T-helper 2 cell (primary cell): ENCODE measurements at regions not wholly inside any gene's neighbourhood (a gene's known extent, or its start where the extent isn't known, plus 50 kb on each side); places are given as distances from the start of the nearest gene placed in this dataset.
A peak's percentile ranks its signal among the peaks of the same experiment; 100 is the strongest.
"Not testable (repeated sequence)": the region's sequence is repeated elsewhere in the genome, so short reads cannot be mapped to it uniquely, and the experiment has no call there.

Experiments
- DNase-seq, 5 experiments: peaks; one replicate each; pipeline versions ENCODE4 v3.0.0 to v3.0.0-alpha.2; 2012 to 2022

DNA sequence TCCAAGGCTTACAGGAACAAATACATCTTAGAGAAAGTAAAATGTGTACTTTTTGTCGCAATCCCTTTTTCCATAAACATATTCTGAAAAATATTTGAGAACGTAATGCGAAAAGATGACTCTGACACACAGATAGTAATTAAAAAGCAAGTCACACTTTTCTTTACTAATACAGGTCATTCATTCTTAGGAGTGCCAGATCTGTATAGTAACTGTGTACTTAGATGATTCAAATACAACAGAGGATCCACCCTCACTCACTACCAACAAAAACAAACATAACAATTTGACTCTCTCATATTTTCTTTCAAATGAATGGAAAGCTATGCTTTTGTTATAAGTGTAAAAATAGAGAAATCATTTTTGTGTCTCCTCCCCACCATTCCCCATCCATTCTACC lies 795.4 kb downstream of the SLC6A15 start:
- no peak for DNase-seq

DNA sequence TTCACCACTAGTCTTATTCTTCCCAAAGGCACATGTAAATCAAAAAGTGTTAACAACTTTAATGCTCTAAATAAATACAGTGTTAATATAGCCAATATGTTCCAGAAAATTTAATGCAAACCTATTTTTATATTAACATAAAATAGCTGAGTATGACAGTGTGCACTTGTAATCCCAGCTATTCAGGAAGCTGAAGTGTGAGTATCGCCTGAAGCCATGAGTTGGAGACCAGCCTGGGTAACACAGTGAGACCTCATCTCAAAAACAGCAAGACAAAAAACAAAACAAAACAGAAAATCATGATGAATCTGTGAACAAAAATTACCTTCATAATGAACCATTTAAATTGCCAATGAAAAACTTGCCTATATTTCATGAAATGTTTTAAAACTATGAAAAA lies 798.9 kb downstream of the SLC6A15 start:
- no peak for DNase-seq

DNA sequence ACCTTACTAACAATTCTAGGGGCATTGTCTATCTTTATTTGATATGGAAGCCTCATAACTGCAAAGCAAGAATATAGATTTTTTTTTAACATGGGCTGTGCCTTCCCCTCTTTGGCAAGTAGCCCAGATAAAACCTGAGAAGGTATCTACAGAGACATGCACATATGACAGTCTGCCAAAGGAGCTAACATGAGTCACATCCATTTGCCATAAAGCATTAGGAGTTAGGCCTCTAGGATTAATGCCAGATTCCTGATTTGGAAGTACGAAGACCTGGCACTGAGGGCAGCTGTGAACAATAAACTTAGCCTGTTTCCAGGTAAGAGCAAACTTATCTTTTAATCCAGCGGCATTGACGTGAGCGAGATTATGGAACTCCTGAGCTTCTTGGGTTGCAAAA lies 808.7 kb downstream of the SLC6A15 start:
- DNase-seq: not testable (repeated sequence)

GRCh38 chr12:84101963-84102362 lies 810.6 kb downstream of the SLC6A15 start:
- DNase-seq: not testable (repeated sequence)

GRCh38 chr12:84099591-84099990 lies 813.0 kb downstream of the SLC6A15 start:
- peak in 1 of 5 experiments; percentile 4 for DNase-seq

GRCh38 chr12:84091651-84092050 lies 820.9 kb downstream of the SLC6A15 start:
- DNase-seq: no peak

DNA sequence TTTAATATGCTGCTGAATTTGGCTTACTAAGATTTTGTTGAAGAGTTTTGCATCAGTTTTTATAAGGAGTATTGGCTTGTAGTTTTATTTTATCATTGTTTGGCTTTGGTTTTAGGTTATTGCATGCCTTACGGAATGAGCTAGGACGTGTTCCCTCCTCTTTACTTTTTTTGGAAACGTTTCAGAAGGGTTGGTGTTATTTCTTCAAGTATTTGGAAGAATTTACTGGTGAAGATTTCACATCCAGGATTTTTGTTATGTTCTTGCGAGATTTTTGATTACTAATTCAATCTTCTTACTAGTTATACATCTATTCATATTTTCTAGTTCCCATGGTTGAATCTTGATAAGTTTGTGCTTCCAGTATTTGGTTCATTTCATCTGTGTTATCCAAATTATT lies 823.2 kb downstream of the SLC6A15 start:
- no peak for DNase-seq

- no peak for DNase-seq
Measured at GRCh38 chr12:84085046-84085445, 827.6 kb downstream of the SLC6A15 start.

- DNase-seq: no peak
Measured at GRCh38 chr12:84079626-84080025, 833.0 kb downstream of the SLC6A15 start.

- DNase-seq: no peak
Measured at GRCh38 chr12:84077679-84078078, 834.9 kb downstream of the SLC6A15 start.

- DNase-seq: no peak
Measured at GRCh38 chr12:84075991-84076390, 836.6 kb downstream of the SLC6A15 start.

DNA sequence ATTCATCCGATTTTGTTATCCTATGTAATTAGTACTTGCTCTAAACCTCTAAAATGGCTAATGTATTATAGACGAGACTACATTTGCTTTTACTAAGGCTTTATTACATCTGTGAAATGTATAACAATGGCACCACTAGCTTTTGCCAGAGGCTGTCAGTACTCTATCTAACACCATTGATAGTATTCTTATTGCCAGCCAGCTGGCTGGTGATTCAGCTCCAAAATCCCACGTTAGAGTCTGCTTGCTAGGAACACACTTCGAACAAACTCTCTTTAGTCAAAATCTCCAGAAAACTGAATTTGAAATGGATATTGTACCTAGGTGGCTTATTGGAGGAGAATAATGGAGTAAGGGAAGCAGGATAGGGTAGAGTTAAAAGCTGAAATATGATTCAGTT lies 839.2 kb downstream of the SLC6A15 start:
- no peak for DNase-seq

DNA sequence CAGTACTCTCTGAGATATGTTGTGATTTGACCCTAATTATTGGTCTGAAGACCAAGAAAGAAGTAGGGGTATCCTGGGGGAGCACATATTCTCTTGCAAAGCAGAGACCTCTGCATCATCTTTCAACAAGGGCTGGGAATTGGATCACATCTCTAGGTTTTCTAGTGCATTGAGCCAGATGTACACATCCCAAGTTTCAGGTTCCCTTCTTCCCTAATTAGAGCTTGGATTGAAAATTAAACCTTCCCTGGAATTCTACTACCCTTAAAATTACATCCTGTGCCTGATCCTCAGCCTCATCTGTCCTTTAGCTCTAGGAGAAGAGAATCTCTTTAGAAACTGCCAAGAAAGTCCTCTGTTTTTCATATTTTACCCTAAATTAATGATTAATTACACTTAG lies 839.6 kb downstream of the SLC6A15 start:
- no peak for DNase-seq

- DNase-seq: no peak
Measured at GRCh38 chr12:84070292-84070691, 842.3 kb downstream of the SLC6A15 start.

DNA sequence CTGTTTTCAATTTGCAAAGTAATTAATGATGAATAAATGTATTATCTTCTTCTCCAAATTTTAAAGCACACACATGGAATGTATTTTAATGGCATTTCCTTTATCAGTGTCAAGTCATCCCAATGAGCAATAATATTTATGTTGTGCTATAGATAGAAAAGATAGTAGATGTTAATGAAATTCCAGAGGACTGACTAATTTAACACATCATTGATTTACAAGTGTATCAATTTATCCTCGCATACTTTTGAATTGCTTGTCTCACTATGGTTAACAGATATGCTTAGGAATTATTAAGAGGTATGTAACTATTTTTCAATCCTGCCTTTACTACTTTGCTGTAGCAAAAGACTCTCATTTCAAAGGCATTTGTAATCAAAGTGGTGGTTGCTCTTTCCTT lies 842.9 kb downstream of the SLC6A15 start:
- DNase-seq: no peak

DNA sequence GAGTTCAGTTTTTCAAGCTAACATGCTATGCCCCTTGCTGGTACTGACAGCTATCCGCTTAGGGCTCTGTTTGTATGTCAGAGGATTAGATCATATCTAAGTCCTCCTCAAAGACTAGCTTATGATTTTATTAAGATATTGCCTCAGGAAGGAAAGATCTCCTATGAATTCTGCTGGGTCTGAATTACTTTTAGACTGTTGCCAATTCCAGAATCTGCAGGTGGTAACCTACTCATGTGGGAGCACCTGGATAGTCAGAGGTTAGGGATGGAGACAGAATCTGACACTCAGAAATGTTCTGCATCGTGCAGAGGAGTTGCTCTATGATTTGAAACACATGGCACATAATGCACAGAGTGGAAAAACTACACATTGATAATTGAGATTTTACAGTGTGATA lies 843.4 kb downstream of the SLC6A15 start:
- DNase-seq: no peak

DNA sequence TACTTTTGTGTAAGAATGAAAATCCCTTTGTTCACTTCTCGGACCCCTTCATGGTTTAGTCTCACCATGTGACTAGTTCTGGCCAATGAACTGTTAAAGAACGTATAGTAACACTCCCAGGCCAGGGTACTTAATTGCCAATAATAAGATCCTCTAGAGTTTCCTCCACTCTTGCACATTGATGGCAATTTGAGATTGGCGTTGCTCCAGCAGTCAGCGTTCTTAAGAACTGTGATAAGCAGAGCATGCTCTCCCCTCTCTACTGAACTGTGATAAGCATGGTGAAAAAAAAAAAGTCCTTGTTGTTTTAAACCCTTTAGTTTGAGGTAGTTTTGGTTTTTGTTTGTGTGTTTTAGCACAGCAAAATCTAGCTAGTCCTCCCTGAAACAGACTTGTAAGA lies 854.5 kb downstream of the SLC6A15 start:
- DNase-seq: no peak

DNA sequence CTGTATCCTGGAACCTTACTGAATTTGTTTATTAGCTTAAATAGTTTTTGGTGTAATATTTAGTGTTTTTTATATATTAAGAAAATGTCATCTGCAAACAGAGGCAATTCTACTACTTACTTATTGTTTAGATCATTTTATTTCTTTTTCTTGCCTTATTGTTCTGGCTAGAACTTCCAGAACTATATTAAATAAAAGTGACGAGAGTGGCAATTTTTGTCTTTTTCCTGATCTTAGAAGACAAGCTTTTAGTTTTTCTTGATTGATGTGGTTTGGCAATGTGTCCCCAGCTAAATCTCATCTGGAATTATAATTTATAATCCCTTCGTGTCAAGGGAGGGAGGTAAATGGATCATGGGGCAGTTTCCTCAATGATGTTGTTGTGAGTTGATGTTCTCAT lies 857.8 kb downstream of the SLC6A15 start:
- no peak for DNase-seq

- DNase-seq: no peak
Measured at GRCh38 chr12:84047881-84048280, 864.7 kb downstream of the SLC6A15 start.

- DNase-seq: no peak
Measured at GRCh38 chr12:84046859-84047258, 865.7 kb downstream of the SLC6A15 start.

DNA sequence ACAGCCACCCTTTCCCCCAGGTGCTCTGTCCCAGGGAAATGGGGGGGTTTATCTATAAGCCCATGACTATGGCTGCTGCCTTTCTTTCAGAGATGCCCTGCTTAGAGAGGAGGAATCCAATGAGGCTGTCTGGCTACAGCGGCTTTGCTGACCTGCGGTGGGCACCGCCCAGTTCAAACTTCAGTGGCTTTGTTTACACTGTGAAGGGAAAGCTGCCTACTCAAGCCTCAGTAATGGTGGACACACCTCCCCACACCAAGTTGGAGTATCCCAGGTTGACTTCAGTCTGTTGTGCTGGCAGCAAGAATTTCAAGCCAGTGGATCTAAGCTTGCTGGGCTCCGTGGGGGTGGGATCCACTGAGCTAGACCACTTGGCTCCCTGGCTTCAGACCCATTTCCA lies 869.2 kb downstream of the SLC6A15 start:
- DNase-seq: no peak

DNA sequence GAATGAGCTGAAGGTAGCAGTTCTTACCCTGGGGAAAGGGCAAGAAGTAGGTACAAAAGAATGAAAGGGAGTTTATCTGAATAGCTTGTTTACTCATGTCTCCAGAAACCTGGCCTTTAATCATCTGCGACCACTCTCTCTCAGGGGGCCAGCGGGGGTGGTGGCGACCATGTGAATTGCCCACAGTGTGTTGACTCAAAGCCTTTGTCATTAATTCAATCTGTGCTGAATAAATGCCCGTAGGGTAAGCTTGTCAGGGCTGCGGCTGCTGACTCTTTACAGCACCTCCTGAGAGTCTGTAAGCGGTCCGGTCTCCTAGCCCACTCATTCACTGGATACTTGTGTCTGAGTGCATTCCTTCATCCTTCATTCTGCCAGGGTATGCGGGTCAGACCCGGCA lies 874.4 kb downstream of the SLC6A15 start:
- DNase-seq: no peak

- DNase-seq: no peak
Measured at GRCh38 chr12:84036912-84037311, 875.7 kb downstream of the SLC6A15 start.

- DNase-seq: no peak
Measured at GRCh38 chr12:84035766-84036165, 876.8 kb downstream of the SLC6A15 start.

DNA sequence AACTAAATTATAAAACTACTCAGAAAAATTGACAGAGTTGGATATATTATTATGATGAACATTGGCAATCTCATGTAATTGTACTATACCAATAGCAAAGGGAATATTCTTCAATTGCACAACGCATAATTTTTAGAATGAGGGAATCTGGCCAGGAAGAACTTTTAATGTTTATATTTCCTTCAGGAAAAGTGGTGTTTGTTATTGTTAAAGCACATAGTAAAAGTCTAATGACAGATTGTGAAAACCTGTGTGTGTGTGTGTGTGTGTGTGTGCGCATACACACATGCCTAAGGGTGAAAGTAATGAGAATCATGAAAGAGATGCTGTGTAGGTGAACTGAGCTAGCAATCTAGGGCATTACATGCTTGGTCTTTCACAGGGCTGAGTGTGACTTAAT lies 877.7 kb downstream of the SLC6A15 start:
- no peak for DNase-seq

DNA sequence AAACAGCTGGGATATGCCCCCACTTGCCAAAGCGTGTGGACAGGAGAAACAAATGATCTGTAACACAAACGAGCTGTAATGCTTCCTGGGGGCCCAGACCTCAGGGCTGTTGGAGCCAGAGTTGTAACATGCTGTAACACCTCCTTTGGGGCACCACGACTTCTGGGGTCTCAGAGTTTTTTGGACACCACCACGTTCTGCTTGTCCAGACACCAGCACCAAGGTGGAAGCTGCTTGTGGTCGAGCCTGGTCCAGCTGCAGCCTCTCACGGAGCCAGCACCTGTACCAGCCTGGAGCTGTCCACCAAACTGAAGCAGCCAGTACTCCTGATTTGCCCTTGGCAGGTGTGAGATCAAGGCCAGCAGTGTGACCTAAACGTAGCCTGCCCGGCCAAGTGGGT lies 879.4 kb downstream of the SLC6A15 start:
- DNase-seq: no peak
